ENCODE measurements at regions not wholly inside any gene's neighbourhood (a gene's known extent, or its start where the extent isn't known, plus 50 kb on each side); places are given as distances from the start of the nearest gene placed in this dataset.

DNA sequence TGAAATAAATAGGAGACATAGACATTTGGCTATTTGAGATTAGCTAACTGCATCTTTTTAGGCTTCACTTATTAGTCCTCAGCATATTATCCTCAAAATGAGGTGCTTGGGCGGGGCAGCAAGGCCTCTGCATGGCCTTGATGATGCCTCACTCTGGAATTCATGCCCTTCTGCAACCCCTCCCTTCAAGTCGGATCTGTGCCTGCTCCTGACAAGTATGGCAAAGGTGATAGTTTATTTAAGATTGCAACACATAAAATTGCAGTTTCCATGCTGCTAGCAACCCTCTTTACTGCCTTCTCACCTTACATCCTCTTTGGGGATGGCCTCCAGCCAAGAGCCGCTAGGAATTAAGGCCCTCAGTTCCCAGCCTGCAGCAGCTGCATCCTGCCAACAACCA, 241.3 kb upstream of the ADARB2 start:
- DNase-seq = no peak
- Histone ChIP-seq H2BK120ac (ENCODE audit: low read depth, low read length, poor library complexity, severe bottlenecking) (no peak overlapping the region), H3K79me1 (ENCODE audit: insufficient read depth, low read depth, low read length, poor library complexity, severe bottlenecking) (no peaks in the 10 kb centered on the region), H3K9ac (ENCODE audit: extremely low read depth, insufficient read length, low read length) (no peak overlapping the region), H3K9me3 (ENCODE audit: control insufficient read depth, low read depth, low read length) (no peaks in the 10 kb centered on the region), H3T11ph (ENCODE audit: low read length) (no peak overlapping the region), H2BK5ac (ENCODE audit: insufficient read length, low read length) (no peak overlapping the region), H3K4me1 (ENCODE audit: insufficient read depth, low read length) (no peaks in the 10 kb centered on the region), H3K27me3 (ENCODE audit: insufficient read depth, low read length) (no peaks in the 10 kb centered on the region), H3K4ac (ENCODE audit: low read depth, low read length) (no peak overlapping the region), H4K20me1 (ENCODE audit: control insufficient read depth, insufficient read depth, insufficient read length) (no peaks in the 10 kb centered on the region), H3K18ac (ENCODE audit: insufficient read length, low read depth, low read length) (no peak overlapping the region), H3K14ac (ENCODE audit: insufficient read depth, low read length) (no peak overlapping the region), H3K27ac (ENCODE audit: insufficient read length, low read depth, low read length) (no peak overlapping the region), H2AK5ac (ENCODE audit: insufficient read length, low read length) (no peak overlapping the region), H3K23ac (ENCODE audit: insufficient read length, low read depth, low read length) (no peak overlapping the region), H2BK20ac (ENCODE audit: low read depth, low read length, poor library complexity, severe bottlenecking) (no peak overlapping the region), H2AFZ (ENCODE audit: low read length) (no peak overlapping the region), H3K4me2 (ENCODE audit: insufficient read depth, insufficient read length, low read length) (no peak overlapping the region), H4K8ac (replicated peaks; ENCODE audit: insufficient read length, low read depth, low read length) (no peak overlapping the region), H2BK12ac (ENCODE audit: insufficient read length, low read depth, low read length) (no peak overlapping the region), H4K5ac (ENCODE audit: insufficient read length, low read depth, low read length) (no peak overlapping the region), H3K79me2 (ENCODE audit: insufficient read depth, low read length) (no peaks in the 10 kb centered on the region), H3K23me2 (ENCODE audit: insufficient read length, low read depth, low read length, poor library complexity, severe bottlenecking) (no peaks in the 10 kb centered on the region), H4K91ac (ENCODE audit: insufficient read length, low read depth, low read length) (no peak overlapping the region), H3K56ac (ENCODE audit: insufficient read length, low read depth, low read length) (no peak overlapping the region), H2BK15ac (ENCODE audit: low read depth, low read length) (no peak overlapping the region)
- TF ChIP-seq, protein P1, sequence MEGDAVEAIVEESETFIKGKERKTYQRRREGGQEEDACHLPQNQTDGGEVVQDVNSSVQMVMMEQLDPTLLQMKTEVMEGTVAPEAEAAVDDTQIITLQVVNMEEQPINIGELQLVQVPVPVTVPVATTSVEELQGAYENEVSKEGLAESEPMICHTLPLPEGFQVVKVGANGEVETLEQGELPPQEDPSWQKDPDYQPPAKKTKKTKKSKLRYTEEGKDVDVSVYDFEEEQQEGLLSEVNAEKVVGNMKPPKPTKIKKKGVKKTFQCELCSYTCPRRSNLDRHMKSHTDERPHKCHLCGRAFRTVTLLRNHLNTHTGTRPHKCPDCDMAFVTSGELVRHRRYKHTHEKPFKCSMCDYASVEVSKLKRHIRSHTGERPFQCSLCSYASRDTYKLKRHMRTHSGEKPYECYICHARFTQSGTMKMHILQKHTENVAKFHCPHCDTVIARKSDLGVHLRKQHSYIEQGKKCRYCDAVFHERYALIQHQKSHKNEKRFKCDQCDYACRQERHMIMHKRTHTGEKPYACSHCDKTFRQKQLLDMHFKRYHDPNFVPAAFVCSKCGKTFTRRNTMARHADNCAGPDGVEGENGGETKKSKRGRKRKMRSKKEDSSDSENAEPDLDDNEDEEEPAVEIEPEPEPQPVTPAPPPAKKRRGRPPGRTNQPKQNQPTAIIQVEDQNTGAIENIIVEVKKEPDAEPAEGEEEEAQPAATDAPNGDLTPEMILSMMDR (conservative IDR thresholded peaks at IDR 0.05) = no peak
- WGBS (ENCODE audit: extremely low coverage, insufficient read length, low lambda C conversion rate) = no CpG with 5 or more reads among the region's 3 CpGs
- peaks cover 0 to 7% of the 10 kb centered on the region in 2 experiments; a peak in 1 of 5 replicates for H3K9me3 Mint-ChIP-seq
- no peak overlapping the region for H3K4me3 Mint-ChIP-seq
- peaks cover 0 to 3% (median 0%) of the 10 kb centered on the region in 3 experiments; a peak in 1 of 7 replicates for H3K36me3 Mint-ChIP-seq (ENCODE audit: insufficient read depth in 1 of 3, low read depth in 3 of 3)
- H3K27me3 Mint-ChIP-seq (ENCODE audit: low read depth) = no peaks in the 10 kb centered on the region; the same call in none of the 2 replicates
- no peaks in the 10 kb centered on the region for H3K4me1 Mint-ChIP-seq
- no peak overlapping the region for H3K27ac Mint-ChIP-seq
